ENCODE measurements at regions not wholly inside any gene's neighbourhood (a gene's known extent, or its start where the extent isn't known, plus 50 kb on each side); places are given as distances from the start of the nearest gene placed in this dataset.

DNA sequence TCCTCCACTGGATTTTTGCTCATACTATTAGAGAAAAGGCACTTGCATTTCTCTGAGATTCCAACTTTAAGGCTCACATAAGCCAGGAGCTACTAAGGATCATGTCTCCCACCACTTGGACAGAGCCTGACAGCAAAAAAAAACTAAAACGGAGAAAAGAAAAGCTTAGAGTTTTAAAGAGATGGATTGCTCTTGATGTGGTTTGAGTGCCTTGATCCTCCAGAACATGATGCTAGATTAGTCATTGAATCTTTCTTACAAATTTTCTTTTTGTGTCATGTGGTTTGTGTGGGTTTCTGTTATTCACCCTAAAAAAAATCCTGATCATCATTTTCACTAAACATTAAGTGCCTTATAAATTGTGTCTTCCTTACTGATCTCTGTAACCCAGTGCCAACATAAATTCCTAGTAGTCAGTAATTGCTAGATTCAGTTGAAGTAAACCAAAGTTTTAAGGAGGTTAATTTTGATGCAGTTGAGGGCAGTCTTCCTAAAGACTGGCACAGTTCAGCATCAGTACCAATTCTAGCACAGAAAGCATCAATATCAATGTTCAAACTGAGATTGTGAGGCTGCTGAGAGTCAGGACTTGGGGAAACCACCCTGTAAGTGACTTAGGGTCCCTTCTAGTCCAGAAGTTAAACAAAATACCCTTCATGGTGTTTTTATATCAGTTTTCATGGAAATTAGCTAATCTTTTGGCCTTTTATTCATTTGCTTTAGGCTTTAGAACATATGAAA lies 206.3 kb downstream of the RAD51AP2 start:
- TF ChIP-seq, protein P1, sequence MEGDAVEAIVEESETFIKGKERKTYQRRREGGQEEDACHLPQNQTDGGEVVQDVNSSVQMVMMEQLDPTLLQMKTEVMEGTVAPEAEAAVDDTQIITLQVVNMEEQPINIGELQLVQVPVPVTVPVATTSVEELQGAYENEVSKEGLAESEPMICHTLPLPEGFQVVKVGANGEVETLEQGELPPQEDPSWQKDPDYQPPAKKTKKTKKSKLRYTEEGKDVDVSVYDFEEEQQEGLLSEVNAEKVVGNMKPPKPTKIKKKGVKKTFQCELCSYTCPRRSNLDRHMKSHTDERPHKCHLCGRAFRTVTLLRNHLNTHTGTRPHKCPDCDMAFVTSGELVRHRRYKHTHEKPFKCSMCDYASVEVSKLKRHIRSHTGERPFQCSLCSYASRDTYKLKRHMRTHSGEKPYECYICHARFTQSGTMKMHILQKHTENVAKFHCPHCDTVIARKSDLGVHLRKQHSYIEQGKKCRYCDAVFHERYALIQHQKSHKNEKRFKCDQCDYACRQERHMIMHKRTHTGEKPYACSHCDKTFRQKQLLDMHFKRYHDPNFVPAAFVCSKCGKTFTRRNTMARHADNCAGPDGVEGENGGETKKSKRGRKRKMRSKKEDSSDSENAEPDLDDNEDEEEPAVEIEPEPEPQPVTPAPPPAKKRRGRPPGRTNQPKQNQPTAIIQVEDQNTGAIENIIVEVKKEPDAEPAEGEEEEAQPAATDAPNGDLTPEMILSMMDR (IDR thresholded peaks at IDR 0.05): no peak
- Histone ChIP-seq H3K4me1 (no peaks in the 10 kb centered on the region), H3K4me3 (no peak overlapping the region), H3K36me3 (no peaks in the 10 kb centered on the region), H3K9me3 (no peaks in the 10 kb centered on the region), H3K27me3 (no peaks in the 10 kb centered on the region), H3K27ac (no peak overlapping the region)
- DNase-seq (ENCODE audit: low spot score): no peak

DNA sequence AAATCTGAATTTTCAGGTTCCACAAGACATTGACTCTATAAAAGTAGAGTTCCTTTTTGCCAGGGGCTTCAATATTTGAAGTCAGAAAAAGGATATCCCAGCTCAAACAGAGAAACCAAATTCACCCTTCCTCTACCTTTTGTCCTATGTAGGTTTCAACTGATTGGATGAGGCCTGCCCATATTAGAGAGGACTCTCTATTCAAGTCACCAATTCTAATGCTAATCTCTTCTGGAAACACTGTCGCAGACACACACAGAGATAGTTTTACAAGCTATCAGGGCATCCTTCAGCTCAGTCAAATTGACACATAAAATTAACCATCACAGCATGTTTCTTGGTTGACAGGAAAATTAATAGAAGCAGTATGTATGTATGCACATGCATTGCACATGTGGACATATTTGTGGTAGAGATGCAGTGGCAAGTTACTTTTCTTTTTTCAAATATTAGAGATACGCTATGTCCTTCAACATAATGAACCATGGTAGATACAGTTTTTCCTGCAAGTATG lies 207.1 kb downstream of the RAD51AP2 start:
- H3K27me3 ChIP-seq: no peaks in the 10 kb centered on the region
- TF ChIP-seq, protein P1 (IDR thresholded peaks at IDR 0.05): no peak
- H3K4me1 ChIP-seq: no peaks in the 10 kb centered on the region
- H3K36me3 ChIP-seq: no peaks in the 10 kb centered on the region
- H3K4me3 ChIP-seq: no peak overlapping the region
- H3K9me3 ChIP-seq: no peaks in the 10 kb centered on the region
- no peak for DNase-seq (ENCODE audit: low spot score)
- no peak overlapping the region for H3K27ac ChIP-seq

DNA sequence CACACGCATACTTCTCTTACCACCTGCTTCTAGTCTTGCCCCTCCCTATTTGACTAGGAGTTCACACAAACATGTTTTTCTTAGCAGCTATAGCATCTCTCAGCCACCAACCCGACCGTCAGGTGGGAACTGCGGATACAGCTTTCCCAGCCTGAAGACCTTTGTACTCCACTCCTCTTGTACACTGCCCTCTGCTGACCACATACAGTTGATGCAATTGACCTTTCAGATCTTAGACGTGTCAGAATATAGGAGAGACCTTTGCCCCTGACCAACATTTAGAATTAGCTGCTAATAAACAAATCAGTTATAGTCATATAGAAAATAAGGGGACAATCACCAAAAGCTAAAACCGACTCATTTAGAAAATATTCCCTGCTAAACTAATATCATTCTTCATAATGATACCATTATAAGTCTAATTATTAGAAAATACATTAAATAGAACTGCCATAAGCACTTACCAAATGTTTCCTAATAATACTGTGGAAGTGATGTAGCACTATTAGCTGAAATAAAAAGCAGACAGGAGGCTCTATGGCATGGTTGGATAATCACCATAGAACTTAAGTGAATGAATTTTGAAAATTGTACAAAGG lies 208.4 kb downstream of the RAD51AP2 start:
- Histone ChIP-seq H3K27ac (no peak overlapping the region), H3K27me3 (no peaks in the 10 kb centered on the region), H3K4me1 (no peaks in the 10 kb centered on the region), H3K36me3 (no peaks in the 10 kb centered on the region), H3K9me3 (no peaks in the 10 kb centered on the region), H3K4me3 (no peak overlapping the region)
- no peak for DNase-seq (ENCODE audit: low spot score)
- TF ChIP-seq, protein P1 (IDR thresholded peaks at IDR 0.05): peak; percentile 40 to 69

DNA sequence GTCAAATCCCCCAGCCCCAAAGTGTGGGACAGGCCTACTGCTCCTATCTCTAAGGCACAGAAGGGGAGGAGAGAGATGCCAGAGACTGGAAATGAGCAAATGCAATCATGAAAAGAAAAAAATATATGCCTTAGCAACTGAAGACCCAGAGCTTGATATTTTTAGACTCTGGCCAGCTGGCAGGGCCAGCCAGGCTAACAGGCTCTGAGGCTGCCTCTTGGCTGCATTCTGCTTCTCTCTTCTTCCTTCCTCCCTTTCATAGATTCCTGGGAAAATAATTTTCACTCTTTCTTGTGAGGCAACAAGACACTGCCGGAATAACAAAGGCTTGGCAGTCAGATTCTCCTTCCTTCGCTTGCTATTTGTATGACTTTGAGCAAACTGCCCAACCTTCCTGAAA lies 209.1 kb downstream of the RAD51AP2 start:
- Histone ChIP-seq H3K4me1 (no peaks in the 10 kb centered on the region), H3K4me3 (no peak overlapping the region), H3K27ac (no peak overlapping the region), H3K27me3 (no peaks in the 10 kb centered on the region), H3K36me3 (no peaks in the 10 kb centered on the region), H3K9me3 (no peaks in the 10 kb centered on the region)
- TF ChIP-seq, protein P1 (IDR thresholded peaks at IDR 0.05): no peak
- DNase-seq (ENCODE audit: low spot score): no peak

DNA sequence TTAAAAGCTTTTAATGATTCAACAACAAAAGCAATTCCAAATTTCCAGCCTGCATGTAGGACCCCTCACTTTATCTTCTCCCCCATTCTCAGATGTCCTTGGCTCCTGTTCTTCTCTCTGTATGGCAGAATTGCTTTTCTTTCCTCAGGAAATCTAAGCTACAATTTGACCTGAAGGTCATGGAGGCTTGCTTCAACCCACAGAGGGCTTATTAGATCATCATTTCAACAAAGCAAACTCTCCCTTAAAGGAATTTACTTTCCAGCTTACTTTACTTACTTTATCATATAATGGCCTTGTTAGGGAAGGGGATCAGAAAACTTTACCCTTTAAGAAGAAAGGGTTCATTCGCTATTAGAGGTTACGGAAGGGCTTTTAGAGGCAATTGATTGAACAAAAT lies 211.5 kb downstream of the RAD51AP2 start:
- TF ChIP-seq, protein P1 (IDR thresholded peaks at IDR 0.05): no peak
- Histone ChIP-seq H3K9me3 (no peaks in the 10 kb centered on the region), H3K27ac (no peak overlapping the region), H3K27me3 (no peaks in the 10 kb centered on the region), H3K4me3 (no peak overlapping the region), H3K4me1 (no peaks in the 10 kb centered on the region), H3K36me3 (no peaks in the 10 kb centered on the region)
- no peak for DNase-seq (ENCODE audit: low spot score)

All from right atrium auricular region (tissue), 2 donors.